Pancreas (tissue), 10 donors: ENCODE measurements at regions not wholly inside any gene's neighbourhood (a gene's known extent, or its start where the extent isn't known, plus 50 kb on each side); places are given as distances from the start of the nearest gene placed in this dataset.

ENCODE experiments used
- ATAC-seq, 4 donors: fragments of 200-7000 bp; cut with Tn5 transposase; one replicate each; pipeline versions ENCODE4 v1.8.0 to v1.9.1; 2020; ENCODE audit warnings: mild to moderate bottlenecking in 4 of 4, moderate library complexity in 4 of 4
- DNase-seq, 6 donors: peaks; one replicate each; pipeline ENCODE4 v3.0.0-alpha.2; 2020
- FAIRE-seq: peaks from 2 replicates; lab custom pipeline; 2012; peaks lifted over from hg19 to GRCh38; lab: Jason Lieb, UNC
- H3K27ac ChIP-seq, 4 donors: fragments of 200-600 bp; sonication (generic); 1 replicate in 3 of 4; 2 replicates in 1 of 4; pipeline versions ENCODE4 v1.5.0 to v1.8.0; 2020
- H3K27me3 ChIP-seq, 4 donors: fragments of 200-600 bp; one replicate each; pipeline ENCODE4 v1.8.0; 2021
- H3K36me3 ChIP-seq, 3 donors: fragments of 200-600 bp; sonication (generic) in 1 of 3; one replicate each; pipeline versions ENCODE4 v1.5.0 to v1.8.0; 2020 to 2021
- H3K4me1 ChIP-seq, 3 donors: fragments of 200-600 bp; one replicate each; pipeline ENCODE4 v1.8.0; 2021
- H3K4me3 ChIP-seq, 4 donors: fragments of 200-600 bp; sonication (generic) in 2 of 4; one replicate each; pipeline versions ENCODE4 v1.5.0 to v1.8.0; 2020 to 2021
- H3K9me3 ChIP-seq, 4 donors: fragments of 200-600 bp; one replicate each; pipeline ENCODE4 v1.8.0; 2021
- WGBS, 2 donors: extraction: QIAGEN DNeasy Blood & Tissue Kit; methylation state at CpG; one replicate each; pipeline ENCODE4 v1.1.7; 2013; 5-methylcytosine and 5-hydroxymethylcytosine counted together
- intact Hi-C, 3 donors: fragments of 100-400 bp; cut with DNase I; formaldehyde crosslinking; loops; one replicate each; pipeline versions ENCODE4 v1.11.1 to v1.14.2; 2022
- TF ChIP-seq, protein P1 (sequence below), 4 donors: fragments of 200-600 bp; sonication (generic) in 3 of 4; IDR thresholded peaks; one replicate each; pipeline versions ENCODE4 v1.5.0 to v1.8.0; 2021; ENCODE audit warnings: antibody characterized with exemption in 4 of 4
- donor health status: healthy with polysubstance abuse.
- donor health status: DM: no; HTN: no; CAD: no; lungs with moderate emphysema.
- donor health status: DM: no; HTN: no; CAD: no.
- donor health status: control.
- donor health status: control.
- donor health status: Bipolar disorder and iron deficiency.
- donor health status: DM: yes; HTN: yes; CAD: no.
- donor health status: DM: no; HTN: no; CAD: no.
- donor health status: DM: no; HTN: no; CAD: no.
- donor health status: DM: yes; HTN: yes; CAD: no.

- intact Hi-C loops = no loop called here
- H3K27me3 ChIP-seq = no peaks in the 10 kb centered on the region
- TF ChIP-seq, protein P1, sequence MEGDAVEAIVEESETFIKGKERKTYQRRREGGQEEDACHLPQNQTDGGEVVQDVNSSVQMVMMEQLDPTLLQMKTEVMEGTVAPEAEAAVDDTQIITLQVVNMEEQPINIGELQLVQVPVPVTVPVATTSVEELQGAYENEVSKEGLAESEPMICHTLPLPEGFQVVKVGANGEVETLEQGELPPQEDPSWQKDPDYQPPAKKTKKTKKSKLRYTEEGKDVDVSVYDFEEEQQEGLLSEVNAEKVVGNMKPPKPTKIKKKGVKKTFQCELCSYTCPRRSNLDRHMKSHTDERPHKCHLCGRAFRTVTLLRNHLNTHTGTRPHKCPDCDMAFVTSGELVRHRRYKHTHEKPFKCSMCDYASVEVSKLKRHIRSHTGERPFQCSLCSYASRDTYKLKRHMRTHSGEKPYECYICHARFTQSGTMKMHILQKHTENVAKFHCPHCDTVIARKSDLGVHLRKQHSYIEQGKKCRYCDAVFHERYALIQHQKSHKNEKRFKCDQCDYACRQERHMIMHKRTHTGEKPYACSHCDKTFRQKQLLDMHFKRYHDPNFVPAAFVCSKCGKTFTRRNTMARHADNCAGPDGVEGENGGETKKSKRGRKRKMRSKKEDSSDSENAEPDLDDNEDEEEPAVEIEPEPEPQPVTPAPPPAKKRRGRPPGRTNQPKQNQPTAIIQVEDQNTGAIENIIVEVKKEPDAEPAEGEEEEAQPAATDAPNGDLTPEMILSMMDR (IDR thresholded peaks at IDR 0.05) = no peak
- H3K9me3 ChIP-seq = no peaks in the 10 kb centered on the region
- FAIRE-seq (no peak), ATAC-seq (no peak), DNase-seq (no peak)
- H3K4me3 ChIP-seq = no peak overlapping the region
- H3K36me3 ChIP-seq = no peaks in the 10 kb centered on the region
- no peaks in the 10 kb centered on the region for H3K4me1 ChIP-seq
- H3K27ac ChIP-seq = no peak overlapping the region
- WGBS, 2 donors = 69 to 80% methylated on average over 6 of the region's 6 CpGs
Observed at GRCh38 chr2:16008856-16009255, 68.5 kb downstream of the MYCN start.

GRCh38 chr2:16008331-16008850 is 68.0 kb downstream of the MYCN start:
- Histone ChIP-seq H3K4me1 (no peaks in the 10 kb centered on the region), H3K36me3 (no peaks in the 10 kb centered on the region), H3K4me3 (no peak overlapping the region), H3K9me3 (no peaks in the 10 kb centered on the region), H3K27ac (no peak overlapping the region), H3K27me3 (no peaks in the 10 kb centered on the region)
- FAIRE-seq (no peak), DNase-seq (no peak), ATAC-seq (no peak)
- TF ChIP-seq, protein P1 (IDR thresholded peaks at IDR 0.05) = no peak
- 37 to 51% methylated on average over 8 of the region's 8 CpGs for WGBS, 2 donors
- intact Hi-C loops = no loop called here

- FAIRE-seq (no peak), ATAC-seq (no peak), DNase-seq (no peak)
- no peak overlapping the region for H3K27ac ChIP-seq
- H3K27me3 ChIP-seq = no peaks in the 10 kb centered on the region
- TF ChIP-seq, protein P1 (IDR thresholded peaks at IDR 0.05) = no peak
- no peaks in the 10 kb centered on the region for H3K9me3 ChIP-seq
- intact Hi-C loops = no loop called here
- H3K36me3 ChIP-seq = no peaks in the 10 kb centered on the region
- H3K4me3 ChIP-seq = no peak overlapping the region
- H3K4me1 ChIP-seq = no peaks in the 10 kb centered on the region
- 77 to 85% methylated on average over 6 of the region's 6 CpGs for WGBS, 2 donors
Observed at GRCh38 chr2:16007167-16007934, 67.0 kb downstream of the MYCN start.

DNA sequence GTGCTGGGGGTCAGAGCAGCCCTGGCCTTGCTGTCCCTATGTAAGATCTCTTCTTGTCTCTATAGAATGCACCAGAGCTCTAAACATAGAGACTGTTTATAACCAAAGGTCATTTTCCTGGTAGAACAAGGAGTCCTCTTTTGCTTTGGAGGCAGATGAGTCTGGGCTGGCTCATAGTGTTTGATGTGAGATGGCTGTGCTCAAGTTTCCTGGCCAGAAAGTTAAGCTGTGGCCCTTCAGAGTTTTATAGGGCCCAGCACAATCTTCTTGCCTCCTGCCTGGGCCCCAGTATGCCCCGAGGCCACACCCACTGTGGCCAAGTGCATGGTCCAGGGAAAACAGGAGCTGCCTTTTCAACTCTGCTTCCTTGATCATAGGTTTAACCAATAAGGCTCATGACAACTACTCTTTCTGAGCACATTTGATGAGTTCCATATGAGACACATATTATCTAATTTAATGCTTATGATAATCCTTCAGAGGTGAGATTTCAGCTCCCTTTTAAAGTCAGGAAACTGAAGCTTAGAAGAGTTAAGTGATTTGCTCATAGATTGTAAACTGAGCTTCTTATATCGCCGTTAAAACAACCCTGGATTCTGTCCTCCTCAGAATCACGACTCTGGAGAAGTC is 66.3 kb downstream of the MYCN start:
- Histone ChIP-seq H3K4me1 (no peaks in the 10 kb centered on the region), H3K27me3 (no peaks in the 10 kb centered on the region), H3K9me3 (no peaks in the 10 kb centered on the region), H3K36me3 (no peaks in the 10 kb centered on the region), H3K27ac (no peak overlapping the region), H3K4me3 (no peak overlapping the region)
- ATAC-seq (peak in 1 of 4 donors; percentile 30), FAIRE-seq (no peak), DNase-seq (no peak)
- intact Hi-C loops = no loop called here
- TF ChIP-seq, protein P1 (IDR thresholded peaks at IDR 0.05) = no peak
- WGBS, 2 donors = 75 to 78% methylated on average over 4 of the region's 4 CpGs
